ENCODE measurements at regions not wholly inside any gene's neighbourhood (a gene's known extent, or its start where the extent isn't known, plus 50 kb on each side); places are given as distances from the start of the nearest gene placed in this dataset.

GRCh38 chr20:6212903-6213302 is 90.1 kb upstream of the FERMT1 start:
- no peak overlapping the region for H3K27ac ChIP-seq (ENCODE audit: low read depth in 1 of 2, low read length in 2 of 2)
- H2AFZ ChIP-seq (ENCODE audit: insufficient read depth, low read depth, low read length, poor library complexity, severe bottlenecking): no peak overlapping the region
- Mint-ChIP-seq H3K27ac (no peak overlapping the region), H3K4me1 (no peaks in the 10 kb centered on the region), H3K36me3 (no peaks in the 10 kb centered on the region), H3K4me3 (no peak overlapping the region), H3K9me3 (peaks cover 7 to 17% (median 12%) of the 10 kb centered on the region in 7 donors), H3K27me3 (ENCODE audit: low read depth in 3 of 3) (peaks cover 3 to 4% (median 4%) of the 10 kb centered on the region in 3 donors)
- H4K20me1 ChIP-seq (ENCODE audit: insufficient read depth, low read length): no peaks in the 10 kb centered on the region
- H3K36me3 ChIP-seq (replicated peaks in 1 of 2; ENCODE audit: control insufficient read depth in 1 of 2, insufficient read depth in 2 of 2, low read length in 2 of 2): no peaks in the 10 kb centered on the region
- TF ChIP-seq CTCF (IDR thresholded peaks at IDR 0.05): no peak
- no peaks in the 10 kb centered on the region for H3K79me2 ChIP-seq (ENCODE audit: insufficient read depth, low read length)
- H3K9ac ChIP-seq (ENCODE audit: insufficient read depth, low read length, poor library complexity, severe bottlenecking): no peak overlapping the region
- no peak for DNase-seq
- H3K4me3 ChIP-seq (replicated peaks in 1 of 3; ENCODE audit: low read depth in 2 of 3, low read length in 3 of 3): no peak overlapping the region
- intact Hi-C loops (cut with micrococcal nuclease): no loop called here
- WGBS (ENCODE audit: insufficient coverage): 91% methylated on average over 8 of the region's 24 CpGs
- H3K4me2 ChIP-seq (replicated peaks; ENCODE audit: extremely low read depth, low read length, poor library complexity, severe bottlenecking): no peak overlapping the region
- peaks cover 0 to 8% of the 10 kb centered on the region in 2 donors for H3K9me3 ChIP-seq (replicated peaks in 1 of 2; ENCODE audit: control insufficient read depth in 1 of 2, insufficient read depth in 1 of 2, low read length in 2 of 2)
- H3K27me3 ChIP-seq (ENCODE audit: control insufficient read depth in 2 of 2, insufficient read depth in 2 of 2, low read length in 2 of 2): no peaks in the 10 kb centered on the region
- H3K4me1 ChIP-seq (ENCODE audit: control insufficient read depth in 1 of 2, insufficient read depth in 2 of 2, low read length in 2 of 2): no peaks in the 10 kb centered on the region

DNA sequence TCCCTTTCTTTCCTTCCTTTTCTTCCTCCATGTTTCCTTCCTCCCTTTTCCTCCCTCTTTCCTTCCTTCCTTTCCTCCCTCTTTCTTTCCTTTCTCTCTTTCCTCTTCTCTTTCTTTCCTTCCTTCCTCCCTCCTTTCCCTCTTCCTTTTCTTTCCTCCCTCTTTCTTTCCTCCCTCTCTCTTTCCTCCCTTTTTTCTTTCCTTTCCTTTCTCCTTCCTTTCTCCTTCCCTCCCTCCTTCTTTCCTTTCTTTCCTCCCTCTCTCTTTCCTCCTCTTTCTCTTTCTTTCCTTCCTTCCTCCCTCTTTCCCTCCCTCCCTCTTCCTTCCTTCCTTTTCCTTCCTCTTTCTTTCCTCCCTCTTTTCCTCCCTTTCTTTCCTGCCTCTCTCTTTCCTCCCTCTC is 86.3 kb upstream of the FERMT1 start:
- no peak for TF ChIP-seq CTCF (IDR thresholded peaks at IDR 0.05)
- no peak overlapping the region for H3K27ac ChIP-seq (ENCODE audit: low read depth in 1 of 2, low read length in 2 of 2)
- no peak for DNase-seq
- no peak overlapping the region for H2AFZ ChIP-seq (ENCODE audit: insufficient read depth, low read depth, low read length, poor library complexity, severe bottlenecking)
- Mint-ChIP-seq H3K4me3 (no peak overlapping the region), H3K27ac (no peak overlapping the region), H3K27me3 (ENCODE audit: low read depth in 3 of 3) (peaks cover 1 to 4% (median 1%) of the 10 kb centered on the region in 3 donors), H3K9me3 (peaks cover 10 to 18% (median 14%) of the 10 kb centered on the region in 7 donors), H3K36me3 (no peaks in the 10 kb centered on the region), H3K4me1 (no peaks in the 10 kb centered on the region)
- H3K9me3 ChIP-seq (replicated peaks in 1 of 2; ENCODE audit: control insufficient read depth in 1 of 2, insufficient read depth in 1 of 2, low read length in 2 of 2): peaks cover 0 to 11% of the 10 kb centered on the region in 2 donors
- no peak overlapping the region for H3K9ac ChIP-seq (ENCODE audit: insufficient read depth, low read length, poor library complexity, severe bottlenecking)
- H3K4me2 ChIP-seq (replicated peaks; ENCODE audit: extremely low read depth, low read length, poor library complexity, severe bottlenecking): no peak overlapping the region
- no peaks in the 10 kb centered on the region for H3K27me3 ChIP-seq (ENCODE audit: control insufficient read depth in 2 of 2, insufficient read depth in 2 of 2, low read length in 2 of 2)
- H3K79me2 ChIP-seq (ENCODE audit: insufficient read depth, low read length): no peaks in the 10 kb centered on the region
- H4K20me1 ChIP-seq (ENCODE audit: insufficient read depth, low read length): no peaks in the 10 kb centered on the region
- no peak overlapping the region for H3K4me3 ChIP-seq (replicated peaks in 1 of 3; ENCODE audit: low read depth in 2 of 3, low read length in 3 of 3)
- H3K36me3 ChIP-seq (replicated peaks in 1 of 2; ENCODE audit: control insufficient read depth in 1 of 2, insufficient read depth in 2 of 2, low read length in 2 of 2): no peaks in the 10 kb centered on the region
- intact Hi-C loops (cut with micrococcal nuclease): no loop called here
- no peaks in the 10 kb centered on the region for H3K4me1 ChIP-seq (ENCODE audit: control insufficient read depth in 1 of 2, insufficient read depth in 2 of 2, low read length in 2 of 2)

All from CD14-positive monocyte (primary cell).